ENCODE measurements at regions not wholly inside any gene's neighbourhood (a gene's known extent, or its start where the extent isn't known, plus 50 kb on each side); places are given as distances from the start of the nearest gene placed in this dataset.

GRCh38 chr11:45337583-45338360 is 51.6 kb upstream of the SYT13 start:
- dilution Hi-C loops (cut with HindIII; ENCODE audit: low sequenced_read_pairs, unreplicated experiment): no loop called here
- H4K8ac ChIP-seq (ENCODE audit: low read depth in 2 of 2, low read length in 2 of 2): no peak overlapping the region
- H3K4me2 ChIP-seq (ENCODE audit: low read depth, low read length): no peak overlapping the region
- no peak overlapping the region for H4K91ac ChIP-seq (ENCODE audit: insufficient read depth, low read depth, low read length)
- H2AK5ac ChIP-seq (ENCODE audit: low read depth, low read length): no peak overlapping the region
- no peaks in the 10 kb centered on the region for H3K79me1 ChIP-seq (ENCODE audit: low read depth in 1 of 2, low read length in 2 of 2)
- H2BK5ac ChIP-seq (ENCODE audit: low read depth, low read length, poor library complexity, severe bottlenecking): no peak overlapping the region
- peaks cover 2% of the 10 kb centered on the region; the same call in 1 of the 2 replicates for H3K4me1 ChIP-seq (ENCODE audit: control insufficient read depth, insufficient read depth, low read length)
- no peak overlapping the region for H3K18ac ChIP-seq (ENCODE audit: low read depth, low read length)
- no peaks in the 10 kb centered on the region for H4K20me1 ChIP-seq (ENCODE audit: insufficient read depth, low read length)
- no peak overlapping the region for H2BK20ac ChIP-seq (ENCODE audit: low read depth, low read length)
- peaks cover 2% of the 10 kb centered on the region for H3K9me1 ChIP-seq (ENCODE audit: insufficient read depth, low read length)
- in situ Hi-C loops (cut with MboI; ENCODE audit: low sequenced_read_pairs): no loop called here
- BruUV-seq (replicated peaks): no TSS peak
- H3K4ac ChIP-seq (ENCODE audit: low read depth, low read length): no peak overlapping the region
- H3K4me3 ChIP-seq (ENCODE audit: insufficient read depth, low read depth, low read length): no peak overlapping the region
- 80% methylated on average over 2 of the region's 10 CpGs; no CpG with 5 or more reads in 1 of the 2 experiments for WGBS, 2 experiments (ENCODE audit: extremely low coverage in 2 of 2, insufficient read length in 1 of 2)
- DNase-seq (no peak), ATAC-seq (ENCODE audit: low read depth) (no peak)
- intact Hi-C loops (cut with micrococcal nuclease): no loop called here
- H2AK9ac ChIP-seq (replicated peaks; ENCODE audit: low read depth, low read length, poor library complexity): no peak overlapping the region
- ChIA-PET POLR2A (ENCODE audit: unreplicated experiment) (no interaction called here), CTCF (no interaction called here)
- no peak overlapping the region for H3K9ac ChIP-seq (ENCODE audit: low read depth, low read length)
- H3K27ac ChIP-seq (ENCODE audit: insufficient read depth, low read length): no peak overlapping the region
- no peak overlapping the region for H3K14ac ChIP-seq (replicated peaks; ENCODE audit: low read depth, low read length)
- peaks cover 5% of the 10 kb centered on the region for H3K27me3 ChIP-seq (ENCODE audit: control insufficient read depth, insufficient read depth, low read length)
- H3K9me3 ChIP-seq (ENCODE audit: control insufficient read depth, insufficient read depth, low read length): no peaks in the 10 kb centered on the region
- TF ChIP-seq RAD21 (IDR thresholded peaks at IDR 0.05; ENCODE audit: low read length) (no peak), CHD1 (IDR thresholded peaks at IDR 0.05; ENCODE audit: low read depth, low read length) (no peak)
- H3K36me3 ChIP-seq (ENCODE audit: control insufficient read depth, insufficient read depth, low read length): no peaks in the 10 kb centered on the region
- H2BK120ac ChIP-seq (ENCODE audit: low read depth, low read length): no peak overlapping the region
- H2BK15ac ChIP-seq (ENCODE audit: low read depth, low read length): no peak overlapping the region
- H3K56ac ChIP-seq (ENCODE audit: extremely low read depth, insufficient read depth, low read length): no peak overlapping the region
- H4K5ac ChIP-seq (ENCODE audit: low read depth, low read length): no peak overlapping the region
- no peak overlapping the region for H2AFZ ChIP-seq (replicated peaks; ENCODE audit: low read length, poor library complexity)
- no peak overlapping the region for H3K23ac ChIP-seq (ENCODE audit: low read depth, low read length)

Measured in IMR-90 (cell line).